ENCODE measurements at regions not wholly inside any gene's neighbourhood (a gene's known extent, or its start where the extent isn't known, plus 50 kb on each side); places are given as distances from the start of the nearest gene placed in this dataset.

DNA sequence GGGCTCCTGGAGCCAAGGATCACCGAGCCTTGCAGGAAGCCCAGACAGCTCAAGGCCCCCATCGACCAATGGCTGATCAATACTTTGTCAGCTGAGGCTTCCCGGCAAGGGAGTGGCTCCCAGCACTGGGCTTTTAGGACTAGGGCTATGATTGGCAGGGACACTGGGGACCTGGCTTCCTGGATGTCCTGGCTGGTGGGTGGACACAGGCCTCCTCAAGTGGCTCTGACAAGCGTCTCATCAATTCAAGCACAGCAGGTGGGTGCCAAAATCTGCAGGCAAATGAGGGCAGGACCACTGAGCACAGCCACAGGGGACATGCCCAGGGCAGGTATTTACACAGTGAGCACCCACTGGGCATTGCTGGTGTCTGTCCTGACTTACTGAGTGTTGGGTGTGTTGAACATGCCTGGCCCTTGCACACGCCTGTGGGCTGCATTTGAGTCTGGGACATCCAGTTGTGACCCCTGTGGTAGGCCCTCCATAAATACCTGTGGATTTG, 420.1 kb upstream of the SULF2 start:
- TF ChIP-seq POLR2AphosphoS5 (IDR thresholded peaks at IDR 0.05; ENCODE audit: low read depth, low read length) (no peak), POLR2A (IDR thresholded peaks at IDR 0.05; ENCODE audit: low read depth, low read length) (no peak), TAF1 (IDR thresholded peaks at IDR 0.05; ENCODE audit: low read depth, low read length) (no peak), SPI1 (IDR thresholded peaks at IDR 0.05; ENCODE audit: low read depth, low read length) (no peak)
